Gastroesophageal sphincter (tissue), 3 donors: ENCODE measurements at regions not wholly inside any gene's neighbourhood (a gene's known extent, or its start where the extent isn't known, plus 50 kb on each side); places are given as distances from the start of the nearest gene placed in this dataset.
A peak's percentile ranks its signal among the peaks of the same experiment; 100 is the strongest.

Experiments used
- CTCF ChIP-seq, 4 experiments: fragments of 200-600 bp in 2 of 4; fragments of 450-650 bp in 2 of 4; sonication (generic) in 1 of 4; IDR thresholded peaks; one replicate each; pipeline ENCODE4 v1.5.1; 2017 to 2019; ENCODE audit warnings: antibody characterized with exemption in 4 of 4, mild to moderate bottlenecking in 2 of 4, moderate library complexity in 2 of 4
- POLR2A ChIP-seq, 2 donors: fragments of 450-650 bp; IDR thresholded peaks; one replicate each; pipeline ENCODE4 v1.6.1; 2017; ENCODE audit warnings: antibody characterized with exemption in 2 of 2, mild to moderate bottlenecking in 2 of 2, moderate library complexity in 1 of 2
- POLR2AphosphoS5 ChIP-seq: sonication (generic); formaldehyde crosslinking; IDR thresholded peaks from one replicate; pipeline ENCODE4 v1.6.1; 2017; ENCODE audit warnings: antibody characterized with exemption

- peak; percentile 25 to 88 (median 63) for TF ChIP-seq CTCF (IDR thresholded peaks at IDR 0.05)
- no peak for TF ChIP-seq POLR2A (IDR thresholded peaks at IDR 0.05)
- TF ChIP-seq POLR2AphosphoS5, result no peak
Observed at GRCh38 chrX:110450050-110450449, 91.4 kb downstream of the RTL9 start.
